C4-2B (cell line): ENCODE measurements at regions not wholly inside any gene's neighbourhood (a gene's known extent, or its start where the extent isn't known, plus 50 kb on each side); places are given as distances from the start of the nearest gene placed in this dataset.

Experiments
- CTCF ChIP-seq: fragments of 450-650 bp; conservative IDR thresholded peaks from 2 replicates; pipeline ENCODE4 v1.5.1; 2017; ENCODE audit warnings: mild to moderate bottlenecking
- ZFX ChIP-seq: fragments of 450-650 bp; IDR thresholded peaks from 2 replicates; pipeline ENCODE4 v1.6.1; 2017

- TF ChIP-seq CTCF (no peak), ZFX (no peak)
Measured at GRCh38 chr11:129636926-129637325, 178.7 kb upstream of the TMEM45B start.
